ENCODE measurements at regions not wholly inside any gene's neighbourhood (a gene's known extent, or its start where the extent isn't known, plus 50 kb on each side); places are given as distances from the start of the nearest gene placed in this dataset.
"Not testable (repeated sequence)": the region's sequence is repeated elsewhere in the genome, so short reads cannot be mapped to it uniquely, and the experiment has no call there.

DNA sequence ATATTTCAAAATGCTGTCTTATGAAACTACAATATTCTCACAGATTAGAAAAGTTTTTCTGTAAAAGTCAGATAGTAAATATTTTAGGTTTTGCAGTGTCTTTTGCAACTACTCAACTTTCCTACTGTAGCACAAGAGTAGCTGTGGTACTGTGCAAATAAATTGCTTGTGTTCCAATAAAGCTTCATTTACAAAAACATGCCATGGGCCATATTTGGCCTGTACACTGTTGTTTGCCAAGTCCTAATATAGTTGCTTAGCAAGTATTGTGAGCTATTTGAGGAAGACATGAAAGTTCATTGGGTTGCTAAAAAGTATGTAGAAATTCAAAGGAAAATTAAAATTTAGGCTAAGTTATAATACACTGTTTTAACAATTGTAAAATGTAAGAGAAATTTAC, 80.0 kb downstream of the TFPI2 start:
- TF ChIP-seq, protein P1, sequence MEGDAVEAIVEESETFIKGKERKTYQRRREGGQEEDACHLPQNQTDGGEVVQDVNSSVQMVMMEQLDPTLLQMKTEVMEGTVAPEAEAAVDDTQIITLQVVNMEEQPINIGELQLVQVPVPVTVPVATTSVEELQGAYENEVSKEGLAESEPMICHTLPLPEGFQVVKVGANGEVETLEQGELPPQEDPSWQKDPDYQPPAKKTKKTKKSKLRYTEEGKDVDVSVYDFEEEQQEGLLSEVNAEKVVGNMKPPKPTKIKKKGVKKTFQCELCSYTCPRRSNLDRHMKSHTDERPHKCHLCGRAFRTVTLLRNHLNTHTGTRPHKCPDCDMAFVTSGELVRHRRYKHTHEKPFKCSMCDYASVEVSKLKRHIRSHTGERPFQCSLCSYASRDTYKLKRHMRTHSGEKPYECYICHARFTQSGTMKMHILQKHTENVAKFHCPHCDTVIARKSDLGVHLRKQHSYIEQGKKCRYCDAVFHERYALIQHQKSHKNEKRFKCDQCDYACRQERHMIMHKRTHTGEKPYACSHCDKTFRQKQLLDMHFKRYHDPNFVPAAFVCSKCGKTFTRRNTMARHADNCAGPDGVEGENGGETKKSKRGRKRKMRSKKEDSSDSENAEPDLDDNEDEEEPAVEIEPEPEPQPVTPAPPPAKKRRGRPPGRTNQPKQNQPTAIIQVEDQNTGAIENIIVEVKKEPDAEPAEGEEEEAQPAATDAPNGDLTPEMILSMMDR (IDR thresholded peaks at IDR 0.05; ENCODE audit: unreplicated experiment): no peak
- Mint-ChIP-seq H3K36me3 (ENCODE audit: insufficient read depth) (no peaks in the 10 kb centered on the region), H3K27me3 (no peaks in the 10 kb centered on the region), H3K4me3 (ENCODE audit: low read depth) (no peak overlapping the region), H3K27ac (no peak overlapping the region), H3K4me1 (ENCODE audit: low read depth) (no peaks in the 10 kb centered on the region), H3K9me3 (ENCODE audit: low read depth) (no peaks in the 10 kb centered on the region)
- DNase-seq (ENCODE audit: low spot score, unreplicated experiment): no peak

DNA sequence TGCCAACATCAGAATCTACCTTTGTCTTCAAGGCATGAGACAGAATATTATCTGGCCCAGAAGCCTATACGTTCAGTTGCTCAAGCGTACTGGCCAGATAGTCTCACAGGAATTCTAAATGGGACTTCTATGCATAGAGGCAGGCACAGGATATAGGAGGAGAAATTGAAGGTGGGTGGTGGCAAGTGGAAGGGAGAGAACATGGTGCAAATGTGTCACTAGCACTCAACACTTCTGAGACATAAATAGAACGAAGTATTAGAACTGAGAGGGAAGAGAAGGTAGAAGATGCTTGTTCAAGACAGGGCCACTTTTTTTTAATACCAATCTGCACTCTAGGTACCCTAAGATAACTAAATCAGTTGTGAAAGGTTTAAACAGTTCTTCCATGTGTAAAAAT, 85.8 kb downstream of the TFPI2 start:
- TF ChIP-seq, protein P1 (IDR thresholded peaks at IDR 0.05; ENCODE audit: unreplicated experiment): no peak
- Mint-ChIP-seq H3K36me3 (ENCODE audit: insufficient read depth) (no peaks in the 10 kb centered on the region), H3K4me3 (ENCODE audit: low read depth) (no peak overlapping the region), H3K27me3 (no peaks in the 10 kb centered on the region), H3K9me3 (ENCODE audit: low read depth) (peaks cover 12% of the 10 kb centered on the region), H3K27ac (no peak overlapping the region), H3K4me1 (ENCODE audit: low read depth) (no peaks in the 10 kb centered on the region)
- no peak for DNase-seq (ENCODE audit: low spot score, unreplicated experiment)

DNA sequence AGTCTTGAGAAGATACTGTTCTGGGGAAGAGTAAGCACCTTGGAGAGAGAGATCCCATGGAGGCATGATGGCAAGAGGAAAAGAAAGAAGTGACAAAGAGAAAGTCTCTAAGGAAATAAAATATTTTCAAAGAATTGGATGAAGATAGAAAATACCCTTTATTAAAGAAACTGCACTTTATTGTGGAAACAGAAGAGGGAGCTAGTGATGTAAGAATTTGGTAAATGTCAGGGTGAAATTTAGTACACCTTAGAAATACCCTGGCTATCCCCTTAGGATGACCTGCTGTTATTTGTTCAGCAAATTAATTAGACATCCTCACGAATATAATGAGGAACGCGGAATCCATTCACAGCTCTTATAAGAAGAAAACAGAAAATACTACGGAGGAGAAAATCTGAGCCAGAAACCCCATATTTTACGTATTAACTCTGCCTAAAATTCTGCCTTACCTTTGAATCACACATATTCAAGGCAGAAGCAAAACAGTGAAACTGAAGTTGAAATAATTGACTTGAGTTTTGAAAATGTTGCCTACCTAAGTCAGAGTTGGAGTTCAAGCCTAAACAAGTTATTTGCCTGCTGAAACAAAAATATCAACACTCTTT, 90.7 kb downstream of the TFPI2 start:
- DNase-seq (ENCODE audit: low spot score, unreplicated experiment): no peak
- H3K27ac Mint-ChIP-seq: no peak overlapping the region
- H3K4me1 Mint-ChIP-seq (ENCODE audit: low read depth): no peaks in the 10 kb centered on the region
- peaks cover 12% of the 10 kb centered on the region for H3K9me3 Mint-ChIP-seq (ENCODE audit: low read depth)
- H3K36me3 Mint-ChIP-seq (ENCODE audit: insufficient read depth): no peaks in the 10 kb centered on the region
- H3K27me3 Mint-ChIP-seq: no peaks in the 10 kb centered on the region
- H3K4me3 Mint-ChIP-seq (ENCODE audit: low read depth): no peak overlapping the region
- TF ChIP-seq, protein P1 (IDR thresholded peaks at IDR 0.05; ENCODE audit: unreplicated experiment): peak; percentile 61

DNA sequence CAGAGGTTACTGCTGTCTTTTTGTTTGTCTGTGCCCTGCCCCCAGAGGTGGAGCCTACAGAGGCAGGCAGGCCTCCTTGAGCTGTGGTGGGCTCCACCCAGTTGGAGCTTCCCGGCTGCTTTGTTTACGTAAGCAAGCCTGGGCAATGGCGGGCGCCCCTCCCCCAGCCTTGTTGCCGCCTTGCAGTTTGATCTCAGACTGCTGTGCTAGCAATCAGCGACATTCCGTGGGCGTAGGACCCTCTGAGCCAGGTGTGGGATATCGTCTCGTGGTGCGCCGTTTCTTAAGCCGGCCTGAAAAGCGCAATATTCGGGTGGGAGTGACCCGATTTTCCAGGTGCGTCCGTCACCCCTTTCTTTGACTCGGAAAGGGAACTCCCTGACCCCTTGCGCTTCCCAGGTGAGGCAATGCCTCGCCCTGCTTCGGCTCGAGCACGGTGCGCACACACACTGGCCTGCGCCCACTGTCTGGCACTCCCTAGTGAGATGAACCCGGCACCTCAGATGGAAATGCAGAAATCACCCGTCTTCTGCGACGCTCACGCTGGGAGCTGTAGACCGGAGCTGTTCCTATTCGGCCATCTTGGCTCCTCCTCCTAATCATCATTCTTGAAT, 97.4 kb downstream of the TFPI2 start:
- H3K4me3 Mint-ChIP-seq (ENCODE audit: low read depth): peak overlapping the region; percentile 68

DNA sequence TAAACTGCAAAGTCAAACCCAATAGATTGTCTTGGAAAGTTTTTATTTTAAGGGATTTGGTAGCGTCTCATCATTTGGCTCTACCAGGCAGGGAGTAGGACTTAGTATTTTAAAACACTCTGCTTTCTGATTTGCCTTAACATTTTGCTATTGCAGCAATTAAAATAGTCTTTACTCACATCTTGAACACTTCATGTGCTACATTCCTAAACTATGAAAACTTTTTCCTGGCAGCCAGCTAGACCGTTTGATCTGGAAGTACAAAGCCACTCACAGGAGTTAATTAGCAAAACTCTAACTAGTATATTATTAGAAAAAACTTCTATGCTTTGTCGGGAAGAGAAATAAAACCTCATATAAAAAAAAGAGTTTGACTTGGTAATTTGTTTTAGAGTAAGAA, 111.4 kb downstream of the TFPI2 start:
- Mint-ChIP-seq H3K9me3 (ENCODE audit: low read depth) (peaks cover 2% of the 10 kb centered on the region), H3K36me3 (ENCODE audit: insufficient read depth) (no peaks in the 10 kb centered on the region), H3K4me3 (ENCODE audit: low read depth) (no peak overlapping the region), H3K4me1 (ENCODE audit: low read depth) (no peaks in the 10 kb centered on the region), H3K27ac (no peak overlapping the region), H3K27me3 (no peaks in the 10 kb centered on the region)
- DNase-seq (ENCODE audit: low spot score, unreplicated experiment): no peak
- TF ChIP-seq, protein P1 (IDR thresholded peaks at IDR 0.05; ENCODE audit: unreplicated experiment): no peak

More for the DNA sequence above, 97.4 kb downstream of the TFPI2 start:
- H3K36me3 Mint-ChIP-seq (ENCODE audit: insufficient read depth); DNase-seq (ENCODE audit: low spot score, unreplicated experiment); H3K4me1 Mint-ChIP-seq (ENCODE audit: low read depth); H3K27me3 Mint-ChIP-seq; H3K27ac Mint-ChIP-seq; H3K9me3 Mint-ChIP-seq (ENCODE audit: low read depth): not testable (repeated sequence)

DNA sequence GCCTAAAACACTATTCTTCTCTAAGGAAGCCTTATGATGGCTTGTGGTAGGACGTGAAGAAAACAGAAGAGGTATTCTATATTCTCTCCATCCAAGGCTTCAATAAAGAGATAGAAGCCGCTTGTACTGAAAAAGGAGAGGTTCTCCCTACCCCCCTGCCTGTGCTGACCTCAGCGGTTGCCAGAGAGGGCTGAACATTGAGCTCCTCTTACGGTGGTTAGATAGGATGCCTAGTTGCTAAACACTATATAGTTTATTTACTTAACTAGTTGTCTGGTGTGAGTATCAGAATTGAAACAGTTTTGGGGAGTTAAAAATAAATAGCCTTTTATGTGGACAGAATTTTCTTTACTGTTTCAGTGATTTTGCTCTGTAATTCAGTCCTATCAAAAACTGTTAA, 112.2 kb downstream of the TFPI2 start:
- TF ChIP-seq, protein P1 (IDR thresholded peaks at IDR 0.05; ENCODE audit: unreplicated experiment): no peak
- no peaks in the 10 kb centered on the region for H3K27me3 Mint-ChIP-seq
- no peaks in the 10 kb centered on the region for H3K36me3 Mint-ChIP-seq (ENCODE audit: insufficient read depth)
- H3K4me3 Mint-ChIP-seq (ENCODE audit: low read depth): no peak overlapping the region
- H3K27ac Mint-ChIP-seq: no peak overlapping the region
- DNase-seq (ENCODE audit: low spot score, unreplicated experiment): no peak
- H3K4me1 Mint-ChIP-seq (ENCODE audit: low read depth): no peaks in the 10 kb centered on the region
- H3K9me3 Mint-ChIP-seq (ENCODE audit: low read depth): peaks cover 2% of the 10 kb centered on the region

All from progenitor cell of endocrine pancreas (in vitro differentiated cells).